ENCODE measurements at regions not wholly inside any gene's neighbourhood (a gene's known extent, or its start where the extent isn't known, plus 50 kb on each side); places are given as distances from the start of the nearest gene placed in this dataset.

DNA sequence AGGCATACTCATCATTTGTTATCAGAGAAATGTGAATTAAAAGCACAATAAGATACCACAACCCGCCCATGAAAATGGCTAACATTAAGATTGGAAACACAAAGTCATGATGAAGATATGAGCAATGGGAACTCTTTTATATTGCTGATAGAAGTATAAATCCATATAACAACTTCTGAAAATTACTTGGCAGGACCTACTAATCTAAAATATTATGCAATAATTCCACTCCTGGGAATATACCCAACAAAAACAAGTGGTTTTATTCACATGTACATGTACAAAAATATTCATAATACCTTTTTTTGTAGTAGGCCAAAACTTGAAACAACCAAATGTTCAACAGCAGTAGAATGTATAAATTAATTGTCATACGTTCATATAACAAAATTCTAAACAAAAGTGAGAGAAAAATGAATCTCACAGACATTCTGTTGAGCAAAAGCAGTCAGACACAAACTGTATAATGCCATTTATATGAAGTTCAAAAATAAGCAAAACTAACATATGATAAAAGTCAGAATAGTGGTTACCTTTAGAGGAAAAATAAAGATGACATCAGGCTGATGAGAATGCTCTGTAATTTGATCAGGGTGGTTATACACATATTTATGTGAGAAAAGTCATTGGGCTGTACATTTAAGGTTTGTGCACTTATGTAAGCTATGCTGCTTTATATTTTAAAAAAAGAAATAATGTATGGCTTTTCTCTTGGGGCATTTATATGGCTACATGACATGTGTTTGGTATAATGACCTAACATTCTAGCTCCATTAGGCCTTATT, 309.2 kb upstream of the KITLG start:
- no peak overlapping the region for H2AFZ ChIP-seq (ENCODE audit: low read length)
- TF ChIP-seq EZH2 (optimal IDR thresholded peaks at IDR 0.05; ENCODE audit: low read depth, low read length) = no peak
- TF ChIP-seq EZH2phosphoT487 (IDR thresholded peaks at IDR 0.05; ENCODE audit: low read length) = no peak
- TF ChIP-seq CTCF (IDR thresholded peaks at IDR 0.05; ENCODE audit: low read length) = no peak

GRCh38 chr12:88884600-88884999, 304.3 kb upstream of the KITLG start:
- peak; percentile 62 for DNase-seq
- no peak overlapping the region for H2AFZ ChIP-seq (ENCODE audit: low read length)
- H4K20me1 ChIP-seq (ENCODE audit: insufficient read depth, low read length) = no peaks in the 10 kb centered on the region
- H3K27ac ChIP-seq (ENCODE audit: low read length) = no peak overlapping the region
- no peak overlapping the region for H3K4me3 ChIP-seq (ENCODE audit: low read length)
- peak overlapping the region; percentile 22; the same call in 1 of the 2 replicates for H3K4me2 ChIP-seq (ENCODE audit: low read depth, low read length)
- no peaks in the 10 kb centered on the region for H3K9me3 ChIP-seq (replicated peaks; ENCODE audit: insufficient read depth, low read length)
- H3K27me3 ChIP-seq (replicated peaks; ENCODE audit: insufficient read depth, low read length) = no peaks in the 10 kb centered on the region
- H3K9ac ChIP-seq (ENCODE audit: low read length) = no peak overlapping the region
- no peaks in the 10 kb centered on the region for H3K36me3 ChIP-seq (replicated peaks; ENCODE audit: insufficient read depth, low read length)
- no peak for TF ChIP-seq CTCF (IDR thresholded peaks at IDR 0.05; ENCODE audit: low read length)
- TF ChIP-seq EZH2phosphoT487 (IDR thresholded peaks at IDR 0.05; ENCODE audit: low read length) = no peak
- TF ChIP-seq EZH2 (optimal IDR thresholded peaks at IDR 0.05; ENCODE audit: low read depth, low read length) = no peak
- H3K9me2 ChIP-seq (replicated peaks; ENCODE audit: insufficient read depth, low read length) = no peaks in the 10 kb centered on the region
- no peaks in the 10 kb centered on the region for H3K79me2 ChIP-seq (ENCODE audit: low read length)
- H3K4me1 ChIP-seq (ENCODE audit: low read length) = peaks cover 9% of the 10 kb centered on the region
- no peaks in the 10 kb centered on the region for H3F3A ChIP-seq (ENCODE audit: insufficient read depth, low read length)

More for the DNA sequence above, 309.2 kb upstream of the KITLG start:
- H3K9ac ChIP-seq (ENCODE audit: low read length) = no peak overlapping the region
- H3K36me3 ChIP-seq (replicated peaks; ENCODE audit: insufficient read depth, low read length) = no peaks in the 10 kb centered on the region
- no peaks in the 10 kb centered on the region for H3K27me3 ChIP-seq (replicated peaks; ENCODE audit: insufficient read depth, low read length)
- H3K4me3 ChIP-seq (ENCODE audit: low read length) = no peak overlapping the region
- no peak overlapping the region for H3K4me2 ChIP-seq (ENCODE audit: low read depth, low read length)
- no peak for DNase-seq
- no peaks in the 10 kb centered on the region for H3F3A ChIP-seq (ENCODE audit: insufficient read depth, low read length)
- no peaks in the 10 kb centered on the region for H3K9me3 ChIP-seq (replicated peaks; ENCODE audit: insufficient read depth, low read length)
- H3K79me2 ChIP-seq (ENCODE audit: low read length) = no peaks in the 10 kb centered on the region
- H3K9me2 ChIP-seq (replicated peaks; ENCODE audit: insufficient read depth, low read length) = no peaks in the 10 kb centered on the region
- H3K4me1 ChIP-seq (ENCODE audit: low read length) = peaks cover 6% of the 10 kb centered on the region
- H4K20me1 ChIP-seq (ENCODE audit: insufficient read depth, low read length) = no peaks in the 10 kb centered on the region
- no peak overlapping the region for H3K27ac ChIP-seq (ENCODE audit: low read length)

GRCh38 chr12:88882662-88883061, 302.4 kb upstream of the KITLG start:
- no peak overlapping the region for H3K27ac ChIP-seq (ENCODE audit: low read length)
- no peaks in the 10 kb centered on the region for H3K36me3 ChIP-seq (replicated peaks; ENCODE audit: insufficient read depth, low read length)

More at GRCh38 chr12:88882662-88883061, 302.4 kb upstream of the KITLG start:
- no peak overlapping the region for H3K4me3 ChIP-seq (ENCODE audit: low read length)
- no peak for DNase-seq
- H3K79me2 ChIP-seq (ENCODE audit: low read length) = no peaks in the 10 kb centered on the region
- H3K9ac ChIP-seq (ENCODE audit: low read length) = no peak overlapping the region
- no peak overlapping the region for H3K4me2 ChIP-seq (ENCODE audit: low read depth, low read length)
- no peaks in the 10 kb centered on the region for H3K9me3 ChIP-seq (replicated peaks; ENCODE audit: insufficient read depth, low read length)
- H3F3A ChIP-seq (ENCODE audit: insufficient read depth, low read length) = no peaks in the 10 kb centered on the region
- no peaks in the 10 kb centered on the region for H4K20me1 ChIP-seq (ENCODE audit: insufficient read depth, low read length)
- peaks cover 9% of the 10 kb centered on the region for H3K4me1 ChIP-seq (ENCODE audit: low read length)
- no peak overlapping the region for H2AFZ ChIP-seq (ENCODE audit: low read length)
- no peak for TF ChIP-seq EZH2 (optimal IDR thresholded peaks at IDR 0.05; ENCODE audit: low read depth, low read length)
- TF ChIP-seq EZH2phosphoT487 (IDR thresholded peaks at IDR 0.05; ENCODE audit: low read length) = no peak
- TF ChIP-seq CTCF (IDR thresholded peaks at IDR 0.05; ENCODE audit: low read length) = no peak
- no peaks in the 10 kb centered on the region for H3K27me3 ChIP-seq (replicated peaks; ENCODE audit: insufficient read depth, low read length)
- no peaks in the 10 kb centered on the region for H3K9me2 ChIP-seq (replicated peaks; ENCODE audit: insufficient read depth, low read length)

Measured in MM.1S (cell line).